ENCODE measurements at regions not wholly inside any gene's neighbourhood (a gene's known extent, or its start where the extent isn't known, plus 50 kb on each side); places are given as distances from the start of the nearest gene placed in this dataset.

DNA sequence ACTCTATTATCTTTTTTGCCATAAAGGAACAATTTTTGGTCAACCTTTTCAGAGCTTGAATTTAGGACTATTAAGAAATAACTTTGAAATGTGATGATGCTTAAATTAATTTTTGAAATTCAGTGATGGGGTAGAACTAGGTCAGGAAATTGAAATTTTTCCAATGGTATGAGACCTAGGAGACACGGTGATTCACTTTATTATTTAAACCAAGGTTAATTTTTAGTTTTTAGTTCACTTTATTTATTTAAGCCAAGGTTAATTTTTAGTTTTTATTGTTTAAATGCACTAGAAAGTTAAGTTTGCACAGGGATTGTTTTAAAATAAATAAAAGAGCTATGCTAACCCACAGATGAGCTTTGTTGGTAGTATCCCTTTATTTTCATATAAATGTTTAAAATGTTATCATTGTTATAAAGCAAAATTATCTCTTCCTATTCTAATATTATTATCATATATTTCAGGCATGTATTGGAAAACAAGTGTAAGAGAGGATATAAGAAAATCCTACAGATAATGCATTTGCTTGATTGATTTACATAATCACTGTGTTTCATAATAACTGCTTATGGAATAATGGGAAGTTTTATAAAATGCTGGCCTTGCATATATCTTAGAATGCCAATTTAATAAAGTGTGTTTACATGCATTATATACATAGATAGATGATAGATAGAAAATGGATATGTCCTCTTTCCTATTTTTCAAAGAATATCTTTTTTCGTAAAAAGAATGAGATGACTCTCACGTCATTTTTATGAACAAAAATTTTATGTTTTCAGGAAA lies 163.6 kb downstream of the HGF start:
- DNase-seq = no peak

DNA sequence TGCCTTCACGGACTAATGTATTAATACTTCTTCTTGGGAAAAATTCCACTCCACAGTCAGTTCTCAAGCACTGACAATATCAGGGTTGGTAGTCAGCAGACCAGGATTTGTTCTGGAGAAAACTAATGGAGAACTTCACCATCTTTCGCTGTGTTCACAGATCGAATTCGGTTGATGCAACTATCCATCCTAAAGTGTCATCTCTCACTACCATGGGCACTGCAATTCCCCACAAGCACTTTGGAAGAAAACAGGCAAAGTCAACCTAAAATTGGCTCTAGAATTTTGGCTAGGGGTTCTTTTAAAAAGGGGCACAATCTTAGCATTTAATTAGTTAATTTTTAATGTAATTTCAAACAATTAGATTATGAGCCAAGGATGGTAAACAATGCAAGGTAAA lies 164.4 kb downstream of the HGF start:
- no peak for DNase-seq

DNA sequence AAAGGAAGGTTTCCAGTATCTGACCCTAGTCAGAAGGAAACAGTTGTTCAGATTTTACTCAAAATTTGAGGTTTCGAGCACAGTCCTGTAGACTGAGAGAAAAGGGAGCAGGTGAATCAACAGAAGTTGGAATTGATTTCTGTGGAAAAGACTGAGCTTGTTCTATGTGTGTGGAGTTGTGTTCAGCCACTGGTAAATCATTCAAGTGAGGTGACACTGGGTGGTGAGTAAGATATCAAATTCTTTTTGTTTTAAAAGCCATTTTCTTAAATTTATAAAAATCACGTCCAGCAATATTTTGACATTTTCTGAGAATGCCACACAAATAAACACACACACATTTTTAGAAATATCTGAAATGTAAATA lies 165.1 kb downstream of the HGF start:
- no peak for DNase-seq

DNA sequence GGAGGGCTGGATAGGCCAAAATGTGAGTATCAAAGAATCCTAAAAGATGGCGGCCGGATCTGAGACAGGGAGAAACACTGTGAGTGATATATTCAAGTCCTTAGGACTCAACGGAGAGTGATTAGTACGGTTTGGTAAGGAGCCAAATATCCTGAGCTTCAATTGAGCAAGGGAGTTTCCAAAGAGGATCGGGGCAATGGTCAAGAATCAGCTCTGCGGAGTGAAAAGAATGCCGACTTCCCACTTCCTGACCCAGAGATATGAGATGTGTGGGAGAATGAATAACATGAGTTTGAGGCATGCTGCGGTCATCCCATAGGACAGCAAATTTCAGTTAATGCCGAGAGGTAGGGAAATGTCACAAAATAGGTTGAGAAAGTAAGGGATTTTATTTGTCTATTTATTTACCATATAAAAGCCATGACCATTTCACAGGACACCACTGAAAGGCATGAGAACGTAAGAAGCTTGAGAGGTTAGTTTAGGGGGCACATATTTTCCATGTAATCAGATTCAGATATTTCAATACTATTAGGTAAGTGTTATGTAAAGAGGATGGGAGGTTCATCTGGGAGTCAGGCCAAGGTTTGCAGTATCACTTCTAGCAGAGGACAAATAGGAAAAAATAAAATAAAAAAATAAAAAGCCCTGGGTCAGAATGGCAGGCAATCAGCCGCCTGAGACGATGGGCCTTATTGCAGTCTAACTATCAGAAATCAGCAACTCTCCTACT lies 165.6 kb downstream of the HGF start:
- no peak for DNase-seq

DNA sequence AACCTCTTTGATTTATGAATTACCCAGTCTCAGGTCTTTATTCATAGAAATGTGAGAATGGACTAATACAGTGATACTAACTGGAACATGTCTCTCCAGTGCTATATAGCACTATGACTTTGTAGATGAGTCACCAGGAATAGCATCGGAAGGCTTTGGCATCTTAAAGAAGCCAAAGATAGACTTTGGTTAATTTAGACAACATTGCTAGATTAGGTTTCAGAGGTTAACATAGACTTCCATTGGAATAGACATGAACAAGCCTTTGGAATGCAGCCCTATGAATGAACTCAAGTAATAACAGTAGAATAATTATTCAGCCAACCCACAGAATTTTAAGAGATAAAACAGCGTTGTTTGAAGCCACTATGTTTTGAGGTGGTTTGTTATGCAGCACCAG lies 169.2 kb downstream of the HGF start:
- no peak for DNase-seq

DNA sequence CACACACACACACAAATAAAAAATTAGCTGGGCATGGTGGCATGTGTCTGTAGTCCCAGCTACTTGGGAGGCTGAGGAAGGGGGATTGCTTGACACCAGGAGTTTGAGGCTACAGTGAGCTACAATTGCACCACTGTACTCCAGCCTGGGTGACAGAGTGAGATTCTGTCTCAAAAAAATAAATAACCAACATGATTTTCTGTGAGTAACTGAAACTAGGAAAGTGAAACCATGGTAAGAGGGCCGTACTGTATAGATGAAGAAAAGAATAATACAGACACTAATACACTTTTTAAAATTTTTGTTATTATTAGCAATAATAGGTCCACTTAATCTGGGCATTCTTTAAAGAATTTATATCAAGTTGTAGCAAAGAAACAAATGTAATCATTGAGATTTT lies 170.9 kb downstream of the HGF start:
- DNase-seq = no peak

DNA sequence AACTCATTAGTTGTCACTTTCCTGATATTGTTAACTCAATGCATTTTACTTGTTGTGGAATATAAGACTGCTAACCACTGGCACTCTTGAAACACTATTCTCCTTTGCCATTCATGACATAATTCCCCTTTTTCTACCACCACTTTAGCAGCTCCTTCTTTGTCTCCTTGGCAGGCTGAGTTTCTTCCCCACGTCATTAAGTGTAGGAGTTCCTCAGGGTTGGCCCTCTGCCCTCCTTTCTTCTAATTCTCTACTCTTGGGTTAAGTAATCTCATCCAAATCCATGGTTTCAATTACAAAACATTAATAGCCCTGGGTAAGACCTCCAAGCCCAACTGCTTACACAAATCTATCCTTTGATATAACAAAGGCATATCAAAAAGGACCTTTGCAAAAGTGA lies 175.1 kb downstream of the HGF start:
- no peak for DNase-seq

DNA sequence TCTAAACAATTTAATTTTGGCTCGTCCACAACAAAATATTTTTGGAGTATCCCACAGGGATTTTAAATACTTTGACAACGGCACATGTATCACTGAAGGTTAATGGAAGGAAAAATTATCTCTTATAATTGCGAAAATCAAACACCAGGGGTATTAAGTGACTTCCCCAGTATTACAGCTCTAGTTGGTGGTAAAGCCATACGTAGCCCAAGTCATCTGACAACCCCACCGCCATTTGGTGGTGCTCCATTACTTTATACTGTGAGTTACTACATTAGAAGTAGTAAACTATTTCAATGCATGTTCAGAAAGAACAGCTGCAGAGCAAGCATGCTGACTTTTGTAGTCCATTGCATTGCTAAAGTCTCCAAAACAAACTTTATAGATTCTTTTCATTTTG lies 179.7 kb downstream of the HGF start:
- DNase-seq = no peak

DNA sequence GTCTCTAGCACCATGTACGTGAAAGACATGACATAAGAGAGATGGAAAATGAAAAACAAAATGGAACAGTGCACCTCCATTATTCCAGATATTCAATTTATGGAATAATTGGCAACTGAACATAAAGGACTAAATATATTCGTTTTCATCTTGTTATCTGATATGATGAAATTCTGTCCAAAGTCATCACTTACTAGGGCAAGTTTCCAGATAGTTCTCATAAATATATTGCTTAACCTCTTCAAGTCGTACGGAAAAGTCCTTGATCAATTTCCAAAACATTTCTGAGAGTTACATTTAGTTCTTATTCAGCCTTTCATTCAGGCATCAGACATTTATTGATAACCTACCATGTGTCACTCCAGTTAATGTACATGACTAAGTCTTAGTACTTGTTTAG lies 185.2 kb downstream of the HGF start:
- no peak for DNase-seq

DNA sequence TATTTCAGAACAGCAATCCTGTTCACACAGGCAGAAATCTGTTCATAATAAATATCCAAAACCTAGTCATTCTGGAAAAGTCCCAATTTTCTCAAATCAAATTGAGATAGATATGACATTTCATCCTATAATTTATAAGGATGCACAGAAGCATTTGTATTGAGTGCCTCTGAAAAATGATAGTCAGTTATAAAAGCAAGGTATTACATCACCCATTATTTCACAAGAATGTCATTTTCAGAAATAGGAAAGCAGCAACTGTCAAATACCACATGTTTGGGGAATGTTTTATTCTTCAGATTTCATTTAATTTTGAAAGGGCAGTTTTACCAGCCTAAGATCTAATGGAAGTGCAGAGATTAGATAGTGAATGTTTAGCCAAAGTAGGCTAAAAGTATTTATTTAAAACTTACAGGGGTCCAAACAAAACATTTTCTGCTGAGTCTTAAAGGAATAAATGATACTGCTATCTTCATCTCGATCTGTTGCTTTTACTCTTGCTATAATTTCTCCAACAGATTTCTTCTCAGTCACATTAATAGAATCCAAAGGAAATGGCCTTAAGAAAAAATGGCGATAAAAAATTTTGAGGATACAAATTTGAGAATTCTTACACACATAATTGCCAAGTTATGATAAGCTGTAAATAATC lies 185.8 kb downstream of the HGF start:
- DNase-seq = peak; percentile 2 to 60 (median 31)

DNA sequence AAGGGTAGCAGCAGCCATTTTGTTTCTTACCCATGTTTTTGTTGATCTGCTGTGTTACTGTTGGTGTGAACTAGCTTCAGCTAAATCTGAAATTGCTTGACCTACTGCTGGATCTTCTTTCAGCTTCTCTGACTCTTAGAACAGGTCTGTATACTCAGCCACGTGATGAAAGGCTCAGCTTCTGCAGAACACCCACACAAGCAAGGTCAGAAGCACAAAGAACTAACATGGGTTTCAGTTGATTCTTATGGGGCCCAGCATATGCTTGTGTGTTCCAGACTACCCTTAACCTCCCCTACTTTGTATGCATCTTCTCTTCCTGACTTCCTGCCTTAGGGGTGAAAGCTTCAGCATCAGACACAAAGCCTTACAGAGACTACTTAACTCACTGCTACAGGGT lies 186.8 kb downstream of the HGF start:
- no peak for DNase-seq

DNA sequence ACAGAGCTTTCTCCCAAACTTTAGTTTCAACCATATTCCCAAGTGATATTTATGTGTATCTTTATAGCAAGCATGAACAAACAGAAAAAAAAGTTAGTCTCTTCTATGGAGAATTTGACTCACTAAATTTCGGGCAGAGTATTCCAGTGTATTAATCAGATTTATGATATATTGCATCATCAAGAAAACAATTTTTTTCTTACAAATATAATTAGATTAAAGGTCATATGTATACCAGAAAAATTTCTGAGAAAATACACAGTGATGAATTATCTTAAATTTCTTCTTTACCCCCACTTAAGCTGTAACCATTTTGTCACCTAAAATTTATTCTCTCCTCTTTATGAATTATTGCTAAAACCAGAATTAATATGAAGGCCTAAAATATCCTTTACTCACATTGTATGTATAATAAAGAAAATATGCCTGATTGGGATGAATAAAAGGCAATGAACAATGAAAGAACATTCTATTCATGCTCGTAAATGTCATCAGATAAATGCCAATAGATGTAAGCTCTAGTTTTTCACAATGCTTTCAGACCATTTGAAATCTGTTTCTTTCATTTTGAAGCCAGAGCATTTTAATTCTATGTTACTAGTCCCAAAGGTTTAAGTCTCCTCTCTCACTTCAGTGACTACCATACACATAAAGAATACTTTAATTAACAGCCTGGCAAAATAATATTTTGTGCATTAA lies 192.1 kb downstream of the HGF start:
- DNase-seq = no peak

DNA sequence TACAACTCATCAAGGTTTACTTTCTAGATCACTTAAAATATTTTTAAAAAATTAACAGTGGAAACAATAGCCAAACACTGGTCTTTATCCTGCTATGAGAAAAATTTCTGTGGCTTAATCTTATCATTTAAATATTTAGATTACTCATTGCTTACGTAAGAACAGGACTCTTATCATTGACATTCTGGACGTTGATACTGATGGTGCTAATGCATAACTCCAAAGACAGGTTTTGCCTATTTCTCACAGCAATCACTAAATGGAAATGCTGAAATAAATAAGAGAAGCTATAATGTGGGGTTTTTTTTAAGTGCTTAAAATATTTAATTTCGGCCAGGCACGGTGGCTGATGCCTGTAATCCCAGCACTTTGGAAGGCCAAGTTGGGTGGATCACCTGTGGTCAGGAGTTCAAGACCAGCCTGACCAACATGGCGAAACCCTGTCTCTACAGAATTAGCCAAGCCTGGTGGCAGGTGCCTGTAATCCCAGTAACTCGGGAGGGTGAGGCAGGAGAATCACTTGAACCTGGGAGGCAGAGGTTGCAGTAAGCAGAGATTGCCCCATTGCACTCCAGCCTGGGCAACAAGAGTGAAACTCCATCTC lies 195.0 kb downstream of the HGF start:
- DNase-seq = no peak

DNA sequence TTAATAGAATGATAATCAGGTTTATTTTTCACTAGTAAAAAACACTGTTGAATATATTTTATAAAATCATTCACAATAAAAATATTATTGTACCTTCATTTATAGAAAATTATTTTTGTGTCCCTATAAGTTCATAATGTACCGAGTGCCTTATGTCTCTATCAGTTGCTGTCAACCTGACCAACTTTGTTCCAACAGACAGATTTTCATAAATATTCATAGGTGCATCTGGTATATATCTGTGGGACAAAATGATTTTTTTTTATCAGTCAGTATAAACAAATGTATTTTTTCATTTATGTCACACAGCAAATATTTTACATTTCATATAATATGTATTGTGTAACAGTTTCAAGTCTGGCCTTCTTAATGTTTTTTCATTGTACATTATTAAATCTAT lies 195.9 kb downstream of the HGF start:
- DNase-seq = no peak

DNA sequence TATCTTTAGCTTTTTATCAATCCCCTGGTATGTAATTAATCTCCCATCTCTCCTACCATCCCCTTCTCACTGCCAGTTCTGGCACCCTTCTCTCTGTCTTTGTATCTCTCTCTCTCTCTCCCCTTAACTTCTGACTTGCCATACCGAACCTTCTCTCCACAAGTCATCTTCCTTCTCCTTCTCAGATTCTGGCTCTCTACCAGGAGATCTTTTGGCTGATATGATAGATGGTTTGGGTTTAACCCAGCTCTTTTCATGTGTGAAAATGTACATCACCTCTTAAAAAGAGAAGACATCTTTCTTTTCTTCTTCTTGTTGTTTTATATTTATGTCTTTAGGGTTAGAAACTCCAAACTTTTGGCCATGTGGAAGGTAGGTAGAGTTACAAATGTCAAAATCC lies 196.7 kb downstream of the HGF start:
- no peak for DNase-seq

DNA sequence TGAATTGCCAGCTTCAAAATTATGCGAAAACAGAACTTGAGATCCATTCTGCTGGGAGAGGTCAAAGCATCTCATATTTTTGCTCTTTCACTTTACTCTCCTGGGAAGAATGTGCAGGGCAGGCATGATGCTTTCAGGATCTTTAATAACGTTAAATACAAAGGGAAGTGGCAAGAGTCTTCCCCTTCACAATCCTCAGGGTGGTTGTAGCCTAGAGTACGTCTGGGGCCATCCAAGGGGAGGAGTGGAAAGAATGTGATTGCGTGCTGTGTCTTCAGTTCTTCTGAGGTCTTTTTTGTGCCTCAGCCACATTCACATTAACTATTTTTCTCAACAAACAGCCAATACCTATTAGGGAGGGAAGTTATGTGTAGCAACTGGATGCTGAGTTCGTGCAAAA lies 207.3 kb downstream of the HGF start:
- DNase-seq = no peak

DNA sequence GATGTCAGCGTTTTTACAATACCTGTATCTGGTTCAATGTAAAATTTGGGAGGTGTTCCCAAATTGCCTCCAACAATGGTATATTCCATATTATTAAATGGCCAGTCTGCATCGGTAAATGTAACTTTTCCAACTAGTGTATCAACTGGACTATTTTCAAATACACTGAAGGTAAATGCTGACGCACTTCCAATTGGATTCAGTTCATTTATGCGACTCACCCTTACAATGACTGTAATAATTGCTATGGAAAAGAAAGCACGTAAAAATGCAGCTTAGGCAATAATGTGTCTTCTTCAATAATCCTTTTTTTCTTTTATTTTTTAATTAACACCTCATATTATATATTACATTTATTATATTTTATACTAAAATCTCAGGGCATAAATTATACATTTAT lies 209.1 kb downstream of the HGF start:
- DNase-seq = no peak

DNA sequence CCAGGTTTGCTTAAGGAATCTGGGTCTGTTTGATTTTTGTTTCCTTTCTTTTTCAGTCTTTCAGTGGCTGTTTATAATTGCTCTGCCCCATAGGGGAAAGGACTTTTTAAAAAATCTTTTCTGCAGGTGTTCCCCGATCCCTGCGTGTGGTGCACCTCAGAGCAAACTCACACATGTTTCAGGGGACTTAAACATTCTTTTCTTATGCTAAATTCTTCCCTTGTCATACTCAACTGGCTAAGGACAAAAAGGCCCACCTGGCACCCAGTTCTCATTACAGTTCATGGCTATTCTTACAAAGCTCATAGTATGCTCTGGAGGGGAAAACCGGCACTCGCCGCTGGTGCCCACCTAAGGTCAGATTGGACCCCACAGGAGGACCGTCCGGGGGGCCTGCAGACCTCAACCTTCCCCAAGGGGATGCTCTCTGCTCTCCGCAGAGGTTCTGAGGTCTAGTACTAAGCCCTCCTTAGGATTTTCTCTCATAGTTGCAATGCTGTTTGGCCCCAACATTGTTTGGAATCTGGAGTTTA lies 220.3 kb downstream of the HGF start:
- DNase-seq = no peak

DNA sequence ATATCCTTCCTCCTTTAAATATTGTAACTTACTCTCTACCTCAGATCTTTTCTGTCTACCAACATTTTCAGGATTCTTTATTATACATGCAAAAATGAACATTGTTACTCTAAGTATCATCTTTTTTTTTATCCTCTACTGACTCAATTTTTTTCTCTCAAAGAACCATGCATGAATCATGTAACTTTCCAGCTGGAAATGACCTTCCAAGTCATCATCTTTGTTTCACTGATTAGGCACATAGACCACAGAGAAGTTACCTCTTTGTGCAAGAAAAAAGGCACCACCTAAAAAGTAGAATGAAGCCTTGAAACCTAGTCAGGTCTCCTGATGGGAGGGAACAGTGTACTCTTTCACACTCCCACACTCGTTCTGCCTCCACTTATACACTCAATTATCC lies 234.9 kb downstream of the HGF start:
- peak in 2 of 3 donors; percentile 7 to 33 for DNase-seq

DNA sequence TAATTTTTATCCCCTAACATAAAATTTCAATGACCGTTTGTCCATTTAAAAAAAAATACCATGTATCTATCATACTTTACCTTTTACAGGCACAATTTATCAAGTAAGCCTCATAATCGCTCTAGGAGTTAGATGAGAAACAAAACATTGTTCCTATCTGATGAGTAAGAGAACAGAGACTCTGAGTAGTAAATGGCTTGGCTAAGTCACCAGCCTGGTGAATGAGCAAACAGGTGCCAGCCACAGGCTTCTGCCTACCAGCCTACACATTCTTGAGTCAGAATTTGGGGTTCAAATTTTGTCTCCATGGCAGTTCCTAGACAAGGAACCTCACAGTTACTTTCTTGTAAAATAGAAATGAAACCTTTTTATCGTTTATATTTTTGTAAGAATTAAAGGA lies 235.4 kb downstream of the HGF start:
- peak in 1 of 3 donors; percentile 9 for DNase-seq

DNA sequence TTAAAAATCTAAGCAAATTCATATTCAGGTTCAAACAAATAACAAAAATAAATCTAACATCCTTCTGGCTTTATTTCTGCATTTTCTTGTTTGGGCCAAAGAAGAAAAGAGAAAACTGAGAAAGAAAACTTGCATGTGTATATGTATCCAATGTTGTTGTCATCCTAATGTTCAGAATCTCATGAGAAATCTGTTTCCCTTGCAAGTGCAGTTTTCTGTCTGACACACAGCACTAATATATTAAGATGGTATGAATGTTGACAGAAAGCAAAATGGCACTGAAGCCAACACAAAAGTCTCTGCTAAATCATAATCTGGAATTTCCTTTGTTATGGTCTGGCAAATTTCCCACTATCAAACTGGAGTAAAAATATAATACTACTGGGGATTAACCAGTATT lies 235.9 kb downstream of the HGF start:
- DNase-seq = no peak

DNA sequence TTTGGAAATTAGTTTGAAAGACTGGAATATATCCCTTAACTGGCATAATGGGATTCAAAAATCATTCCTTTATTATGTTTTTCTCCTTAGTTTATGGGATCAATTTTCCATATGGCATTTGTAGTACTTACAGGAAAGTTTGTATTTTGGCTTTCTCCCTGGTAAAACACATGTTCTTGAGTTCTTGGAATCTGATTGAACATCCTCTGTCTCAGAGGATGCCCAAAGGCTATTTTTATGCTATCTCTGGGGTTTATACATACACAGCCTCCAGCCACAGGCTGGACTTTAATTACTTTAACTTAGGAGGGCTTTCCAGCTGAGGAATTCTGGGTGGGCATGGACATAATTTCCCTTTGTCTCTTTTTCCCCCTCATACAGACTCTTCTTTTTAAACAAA lies 236.4 kb downstream of the HGF start:
- DNase-seq = no peak

DNA sequence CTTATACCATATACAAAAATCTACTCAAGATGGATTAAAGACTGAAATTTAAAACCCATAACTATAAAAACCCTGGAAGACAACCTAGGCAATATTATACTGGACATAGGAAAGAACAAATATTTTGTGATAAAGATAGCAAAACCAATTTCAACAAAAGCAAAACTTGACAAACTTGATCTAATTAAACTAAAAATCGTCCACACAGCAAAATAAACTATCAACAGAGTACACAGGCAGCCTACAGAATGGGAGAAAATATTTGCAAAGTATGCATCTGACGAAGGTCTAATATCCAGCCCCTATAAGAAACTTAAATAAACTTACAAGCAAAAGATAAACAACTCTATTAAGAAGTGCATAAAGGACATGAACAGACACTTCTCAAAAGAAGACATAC lies 240.1 kb downstream of the HGF start:
- no peak for DNase-seq
